CD4-positive, alpha-beta T cell (primary cell): ENCODE measurements at regions not wholly inside any gene's neighbourhood (a gene's known extent, or its start where the extent isn't known, plus 50 kb on each side); places are given as distances from the start of the nearest gene placed in this dataset.

Experiments
- ATAC-seq: fragments of 200-7000 bp; cut with Tn5 transposase; one replicate; pipeline ENCODE4 v1.10.0; 2022; ENCODE audit warnings: mild to moderate bottlenecking; ENCODE audit not compliant: poor library complexity
- CTCF ChIA-PET: fragments of 350-600 bp; sonication (Branson Sonifier 250); formaldehyde crosslinking; loops from one replicate; lab custom pipeline; 2021; ENCODE audit warnings: antibody characterized with exemption, inconsistent platforms; lab: Charles Lee
- POLR2A ChIA-PET: fragments of 350-600 bp; sonication (Branson Sonifier 250); formaldehyde crosslinking; loops from one replicate; lab custom pipeline; 2021; ENCODE audit warnings: antibody characterized with exemption, inconsistent platforms; lab: Charles Lee
- DNase-seq, 14 experiments: peaks; one replicate each; pipeline ENCODE4 v3.0.0-alpha.2; 2013 to 2020; ENCODE audit warnings: mixed read lengths in 2 of 14
- H3K27ac ChIP-seq, 2 donors: one replicate each; pipeline versions ENCODE4 v1.5.1 to v1.7.0; 2013; ENCODE audit warnings: low read length in 2 of 2, low read depth in 1 of 2, mild to moderate bottlenecking in 1 of 2
- H3K27me3 ChIP-seq, 2 experiments: 1 replicate in 1 of 2; 2 replicates in 1 of 2; pipeline versions ENCODE4 v1.6.1 to v1.7.0; 2013; ENCODE audit warnings: low read length in 2 of 2, control low read depth in 1 of 2, mild to moderate bottlenecking in 1 of 2, moderate library complexity in 1 of 2; ENCODE audit not compliant: insufficient read depth in 2 of 2, control insufficient read depth in 1 of 2
- H3K36me3 ChIP-seq: one replicate; pipeline ENCODE4 v1.6.1; 2013; ENCODE audit warnings: low read length, control low read depth; ENCODE audit not compliant: insufficient read depth
- H3K4me1 ChIP-seq: one replicate; pipeline ENCODE4 v1.6.1; 2013; ENCODE audit warnings: low read length, control low read depth; ENCODE audit not compliant: insufficient read depth
- H3K4me3 ChIP-seq: one replicate; pipeline ENCODE4 v1.5.1; 2013; ENCODE audit warnings: mild to moderate bottlenecking, low read length, moderate library complexity
- H3K9me3 ChIP-seq, 2 experiments: 1 replicate in 1 of 2; 2 replicates in 1 of 2; pipeline versions ENCODE4 v1.6.1 to v1.7.0; 2013; ENCODE audit warnings: low read length in 2 of 2, mild to moderate bottlenecking in 2 of 2, control low read depth in 1 of 2, moderate library complexity in 1 of 2; ENCODE audit not compliant: control insufficient read depth in 1 of 2, insufficient read depth in 1 of 2
- H3K27ac Mint-ChIP-seq: one replicate; pipeline ENCODE4 v1.8.0; 2020; ENCODE audit warnings: mixed read lengths
- H3K27me3 Mint-ChIP-seq: one replicate; pipeline ENCODE4 v1.8.0; 2021; ENCODE audit warnings: mixed read lengths
- H3K36me3 Mint-ChIP-seq: one replicate; pipeline ENCODE4 v1.8.0; 2021; ENCODE audit warnings: low read depth, mixed read lengths
- H3K4me1 Mint-ChIP-seq: one replicate; pipeline ENCODE4 v1.8.0; 2021; ENCODE audit warnings: low read depth, mixed read lengths
- H3K4me3 Mint-ChIP-seq: one replicate; pipeline ENCODE4 v1.8.0; 2020; ENCODE audit warnings: mild to moderate bottlenecking, mixed read lengths
- H3K9me3 Mint-ChIP-seq: one replicate; pipeline ENCODE4 v1.8.0; 2020; ENCODE audit warnings: mixed read lengths
- intact Hi-C, 2 experiments: fragments of 100-400 bp; cut with DNase I in 1 of 2; cut with micrococcal nuclease in 1 of 2; formaldehyde crosslinking; loops; one replicate each; pipeline versions ENCODE4 v1.15.1 to v1.9.0; 2023 to 2025; cut with DNase I, micrococcal nuclease
- TF ChIP-seq, protein P1 (sequence below): fragments of 200-600 bp; IDR thresholded peaks from one replicate; pipeline ENCODE4 v1.8.0; 2022; ENCODE audit warnings: antibody characterized with exemption, mild to moderate bottlenecking

GRCh38 chr2:52064234-52064633 lies 1032.3 kb upstream of the NRXN1 start:
- ATAC-seq (no peak), DNase-seq (no peak)
- Histone ChIP-seq H3K27me3 (no peaks in the 10 kb centered on the region), H3K27ac (no peak overlapping the region), H3K9me3 (peaks cover 0 to 3% of the 10 kb centered on the region in 2 experiments), H3K4me3 (no peak overlapping the region), H3K4me1 (no peaks in the 10 kb centered on the region), H3K36me3 (no peaks in the 10 kb centered on the region)
- Mint-ChIP-seq H3K4me3 (no peak overlapping the region), H3K4me1 (no peaks in the 10 kb centered on the region), H3K36me3 (no peaks in the 10 kb centered on the region), H3K9me3 (peaks cover 10% of the 10 kb centered on the region), H3K27ac (no peak overlapping the region), H3K27me3 (no peaks in the 10 kb centered on the region)
- TF ChIP-seq, protein P1, sequence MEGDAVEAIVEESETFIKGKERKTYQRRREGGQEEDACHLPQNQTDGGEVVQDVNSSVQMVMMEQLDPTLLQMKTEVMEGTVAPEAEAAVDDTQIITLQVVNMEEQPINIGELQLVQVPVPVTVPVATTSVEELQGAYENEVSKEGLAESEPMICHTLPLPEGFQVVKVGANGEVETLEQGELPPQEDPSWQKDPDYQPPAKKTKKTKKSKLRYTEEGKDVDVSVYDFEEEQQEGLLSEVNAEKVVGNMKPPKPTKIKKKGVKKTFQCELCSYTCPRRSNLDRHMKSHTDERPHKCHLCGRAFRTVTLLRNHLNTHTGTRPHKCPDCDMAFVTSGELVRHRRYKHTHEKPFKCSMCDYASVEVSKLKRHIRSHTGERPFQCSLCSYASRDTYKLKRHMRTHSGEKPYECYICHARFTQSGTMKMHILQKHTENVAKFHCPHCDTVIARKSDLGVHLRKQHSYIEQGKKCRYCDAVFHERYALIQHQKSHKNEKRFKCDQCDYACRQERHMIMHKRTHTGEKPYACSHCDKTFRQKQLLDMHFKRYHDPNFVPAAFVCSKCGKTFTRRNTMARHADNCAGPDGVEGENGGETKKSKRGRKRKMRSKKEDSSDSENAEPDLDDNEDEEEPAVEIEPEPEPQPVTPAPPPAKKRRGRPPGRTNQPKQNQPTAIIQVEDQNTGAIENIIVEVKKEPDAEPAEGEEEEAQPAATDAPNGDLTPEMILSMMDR: no peak
- POLR2A ChIA-PET: no interaction called here
- intact Hi-C loops: no loop called here
- CTCF ChIA-PET: no interaction called here

- Histone ChIP-seq H3K9me3 (peaks cover 4 to 6% of the 10 kb centered on the region in 2 experiments), H3K4me3 (no peak overlapping the region), H3K27ac (no peak overlapping the region), H3K4me1 (no peaks in the 10 kb centered on the region), H3K27me3 (no peaks in the 10 kb centered on the region), H3K36me3 (no peaks in the 10 kb centered on the region)
- ChIA-PET CTCF (interaction anchor here (1.1 kb wide), 1 partner anchor 35 kb away, joined by 3 read pairs; no protein-coding TSS in a partner anchor), POLR2A (no interaction called here)
- Mint-ChIP-seq H3K4me1 (no peaks in the 10 kb centered on the region), H3K36me3 (no peaks in the 10 kb centered on the region), H3K9me3 (peaks cover 27% of the 10 kb centered on the region), H3K27ac (no peak overlapping the region), H3K27me3 (no peaks in the 10 kb centered on the region), H3K4me3 (no peak overlapping the region)
- DNase-seq (no peak), ATAC-seq (no peak)
- TF ChIP-seq, protein P1: no peak
- intact Hi-C loops: no loop called here
These were observed 1022.9 kb upstream of the NRXN1 start for GRCh38 chr2:52054824-52055223.

- POLR2A ChIA-PET: no interaction called here
- Mint-ChIP-seq H3K4me3 (no peak overlapping the region), H3K27me3 (no peaks in the 10 kb centered on the region), H3K36me3 (no peaks in the 10 kb centered on the region), H3K4me1 (no peaks in the 10 kb centered on the region), H3K27ac (no peak overlapping the region), H3K9me3 (peaks cover 3% of the 10 kb centered on the region)
- H3K27me3 ChIP-seq: no peaks in the 10 kb centered on the region
- H3K36me3 ChIP-seq: no peaks in the 10 kb centered on the region
- no peaks in the 10 kb centered on the region for H3K4me1 ChIP-seq
- ATAC-seq (no peak), DNase-seq (no peak)
- CTCF ChIA-PET: no interaction called here
- no peak overlapping the region for H3K4me3 ChIP-seq
- TF ChIP-seq, protein P1: no peak
- no peak overlapping the region for H3K27ac ChIP-seq
- H3K9me3 ChIP-seq: no peaks in the 10 kb centered on the region
- intact Hi-C loops: no loop called here
These were observed 1004.9 kb upstream of the NRXN1 start for GRCh38 chr2:52036853-52037252.
